ENCODE measurements at regions not wholly inside any gene's neighbourhood (a gene's known extent, or its start where the extent isn't known, plus 50 kb on each side); places are given as distances from the start of the nearest gene placed in this dataset.
"Not testable (repeated sequence)": the region's sequence is repeated elsewhere in the genome, so short reads cannot be mapped to it uniquely, and the experiment has no call there.

DNA sequence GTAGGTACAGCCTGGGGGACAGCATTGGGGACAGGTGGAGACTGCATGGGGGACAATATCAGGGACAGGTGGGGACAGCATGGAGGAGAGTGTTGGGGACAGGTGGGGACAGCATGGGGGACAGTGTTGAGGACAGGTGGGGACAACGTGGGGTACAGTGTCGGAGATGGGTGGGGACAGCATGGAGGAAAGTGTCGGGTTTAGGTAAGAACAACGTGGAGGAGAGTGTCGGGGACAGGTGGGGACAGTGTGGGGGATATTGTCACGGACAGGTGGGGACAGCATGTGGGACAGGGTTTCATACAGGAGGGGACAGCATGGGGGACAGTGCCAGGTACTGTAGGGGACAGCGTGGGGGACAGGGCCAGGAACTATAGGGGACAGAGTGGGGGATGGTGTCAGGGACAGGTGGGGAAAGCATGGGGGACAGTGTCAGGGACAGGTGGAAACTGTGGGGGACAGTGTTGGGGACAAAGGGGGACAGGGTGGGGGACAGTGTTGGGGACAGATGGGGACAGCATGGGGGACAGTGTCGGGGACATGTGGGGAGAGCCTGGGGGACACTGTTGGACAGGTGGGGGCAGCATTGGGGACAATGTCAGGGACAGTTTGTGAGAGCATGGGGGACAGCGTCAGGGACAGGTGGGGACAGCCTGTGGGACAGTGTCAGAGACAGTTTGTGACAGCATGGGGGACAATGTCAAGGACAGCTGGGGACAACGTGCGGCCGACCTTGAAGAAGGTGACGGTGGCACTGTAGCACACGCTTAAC is 213.1 kb downstream of the TMEM121 start:
- intact Hi-C loops (cut with micrococcal nuclease) = no loop called here
- Histone ChIP-seq H3K36me3 (no peaks in the 10 kb centered on the region), H3K27me3 (ENCODE audit: low read depth) (no peaks in the 10 kb centered on the region), H3K4me3 (no peak overlapping the region), H3K4me1 (no peaks in the 10 kb centered on the region), H3K27ac (replicated peaks) (no peak overlapping the region), H3K9me3 (replicated peaks) (no peaks in the 10 kb centered on the region)
- TF ChIP-seq, protein P1, sequence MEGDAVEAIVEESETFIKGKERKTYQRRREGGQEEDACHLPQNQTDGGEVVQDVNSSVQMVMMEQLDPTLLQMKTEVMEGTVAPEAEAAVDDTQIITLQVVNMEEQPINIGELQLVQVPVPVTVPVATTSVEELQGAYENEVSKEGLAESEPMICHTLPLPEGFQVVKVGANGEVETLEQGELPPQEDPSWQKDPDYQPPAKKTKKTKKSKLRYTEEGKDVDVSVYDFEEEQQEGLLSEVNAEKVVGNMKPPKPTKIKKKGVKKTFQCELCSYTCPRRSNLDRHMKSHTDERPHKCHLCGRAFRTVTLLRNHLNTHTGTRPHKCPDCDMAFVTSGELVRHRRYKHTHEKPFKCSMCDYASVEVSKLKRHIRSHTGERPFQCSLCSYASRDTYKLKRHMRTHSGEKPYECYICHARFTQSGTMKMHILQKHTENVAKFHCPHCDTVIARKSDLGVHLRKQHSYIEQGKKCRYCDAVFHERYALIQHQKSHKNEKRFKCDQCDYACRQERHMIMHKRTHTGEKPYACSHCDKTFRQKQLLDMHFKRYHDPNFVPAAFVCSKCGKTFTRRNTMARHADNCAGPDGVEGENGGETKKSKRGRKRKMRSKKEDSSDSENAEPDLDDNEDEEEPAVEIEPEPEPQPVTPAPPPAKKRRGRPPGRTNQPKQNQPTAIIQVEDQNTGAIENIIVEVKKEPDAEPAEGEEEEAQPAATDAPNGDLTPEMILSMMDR (IDR thresholded peaks at IDR 0.05; ENCODE audit: borderline replicate concordance) = no peak
- no peak for DNase-seq

DNA sequence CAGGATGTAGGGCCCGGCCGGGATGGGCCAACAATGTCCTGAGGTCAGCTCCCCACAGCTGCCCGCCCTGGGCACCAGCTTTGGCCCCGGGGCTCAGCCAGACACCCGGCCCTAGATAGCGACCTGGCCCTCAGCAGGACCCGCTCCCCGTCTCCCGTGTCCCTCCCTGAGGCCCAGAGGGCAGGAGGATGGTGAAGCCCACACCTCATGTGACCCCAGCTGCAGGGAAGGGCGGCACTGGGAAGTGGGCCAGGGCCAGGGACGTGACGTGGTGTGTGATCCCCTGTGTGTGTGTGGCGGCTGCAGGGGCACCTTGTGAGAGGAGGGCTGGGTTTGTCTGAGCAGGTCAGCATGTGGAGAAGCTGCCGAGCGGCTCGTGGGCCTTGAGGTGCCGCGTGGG is 213.9 kb downstream of the TMEM121 start:
- DNase-seq; H3K27me3 ChIP-seq (ENCODE audit: low read depth); intact Hi-C loops (cut with micrococcal nuclease); H3K4me1 ChIP-seq; H3K27ac ChIP-seq (replicated peaks); H3K36me3 ChIP-seq; H3K9me3 ChIP-seq (replicated peaks); H3K4me3 ChIP-seq: not testable (repeated sequence)

DNA sequence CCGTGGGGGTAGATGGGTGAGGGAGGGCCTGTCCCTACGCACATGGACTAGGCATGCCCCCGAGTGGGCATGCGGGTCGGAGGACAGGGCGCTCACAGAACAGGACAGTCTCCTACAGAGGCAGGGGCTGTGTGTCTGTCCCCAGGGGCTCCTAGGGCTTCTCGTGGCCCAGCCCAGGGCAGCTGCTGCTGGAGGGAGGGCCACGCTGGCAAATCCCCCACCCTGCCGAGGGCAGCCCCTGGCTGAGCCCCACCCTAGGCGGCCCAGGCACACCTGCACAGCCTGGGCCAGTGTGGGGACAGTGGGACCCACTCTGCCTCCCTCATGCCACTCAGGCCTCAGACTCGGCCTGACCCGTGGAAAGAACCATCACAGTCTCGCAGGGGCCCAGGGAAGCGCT is 214.6 kb downstream of the TMEM121 start:
- H3K9me3 ChIP-seq (replicated peaks); H3K4me1 ChIP-seq; intact Hi-C loops (cut with micrococcal nuclease); H3K4me3 ChIP-seq; DNase-seq; H3K27me3 ChIP-seq (ENCODE audit: low read depth); H3K36me3 ChIP-seq; H3K27ac ChIP-seq (replicated peaks): not testable (repeated sequence)

DNA sequence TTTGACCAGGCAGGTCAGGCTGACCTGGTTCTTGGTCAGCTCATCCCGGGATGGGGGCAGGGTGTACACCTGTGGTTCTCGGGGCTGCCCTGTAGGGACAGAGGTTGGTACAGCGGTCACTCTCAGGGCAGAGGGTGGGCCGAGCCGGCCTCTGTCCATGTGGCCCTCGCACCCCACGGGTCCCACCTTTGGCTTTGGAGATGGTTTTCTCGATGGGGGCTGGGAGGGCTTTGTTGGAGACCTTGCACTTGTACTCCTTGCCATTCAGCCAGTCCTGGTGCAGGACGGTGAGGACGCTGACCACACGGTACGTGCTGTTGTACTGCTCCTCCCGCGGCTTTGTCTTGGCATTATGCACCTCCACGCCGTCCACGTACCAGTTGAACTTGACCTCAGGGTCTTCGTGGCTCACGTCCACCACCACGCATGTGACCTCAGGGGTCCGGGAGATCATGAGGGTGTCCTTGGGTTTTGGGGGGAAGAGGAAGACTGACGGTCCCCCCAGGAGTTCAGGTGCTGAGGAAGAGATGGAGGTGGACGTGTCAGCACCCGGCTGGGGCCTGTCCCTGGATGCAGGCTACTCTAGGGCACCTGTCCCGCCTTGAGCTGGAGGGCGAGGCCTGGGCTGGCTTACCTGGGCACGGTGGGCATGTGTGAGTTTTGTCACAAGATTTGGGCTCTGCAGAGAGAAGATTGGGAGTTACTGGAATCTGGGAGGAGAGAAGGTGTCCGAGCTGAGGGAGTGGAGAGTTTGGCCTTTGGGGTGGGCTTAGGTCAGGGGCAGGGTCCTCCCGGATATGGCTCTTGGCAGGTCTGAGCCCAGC is 215.5 kb downstream of the TMEM121 start:
- intact Hi-C loops (cut with micrococcal nuclease) = not testable (repeated sequence)

DNA sequence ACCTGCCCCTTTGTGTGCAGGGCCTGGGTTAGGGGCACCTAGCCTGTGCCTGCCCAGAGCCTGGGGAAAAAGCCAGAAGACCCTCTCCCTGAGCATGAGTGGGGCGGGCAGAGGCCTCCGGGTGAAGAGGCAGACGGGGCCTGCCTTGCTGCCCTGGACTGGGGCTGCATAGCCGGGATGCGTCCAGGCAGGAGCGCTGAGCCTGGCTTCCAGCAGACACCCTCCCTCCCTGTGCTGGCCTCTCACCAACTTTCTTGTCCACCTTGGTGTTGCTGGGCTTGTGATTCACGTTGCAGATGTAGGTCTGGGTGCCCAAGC is 216.1 kb downstream of the TMEM121 start:
- H3K9me3 ChIP-seq (replicated peaks) = no peaks in the 10 kb centered on the region
- intact Hi-C loops (cut with micrococcal nuclease) = no loop called here
- no peaks in the 10 kb centered on the region for H3K27me3 ChIP-seq (ENCODE audit: low read depth)
- DNase-seq = no peak
- H3K4me3 ChIP-seq = no peak overlapping the region
- no peaks in the 10 kb centered on the region for H3K36me3 ChIP-seq
- H3K4me1 ChIP-seq = no peaks in the 10 kb centered on the region
- H3K27ac ChIP-seq (replicated peaks) = no peak overlapping the region
- TF ChIP-seq, protein P1 (IDR thresholded peaks at IDR 0.05; ENCODE audit: borderline replicate concordance) = no peak

More for the DNA sequence above, 215.5 kb downstream of the TMEM121 start:
- not testable (repeated sequence) for DNase-seq; H3K27me3 ChIP-seq (ENCODE audit: low read depth); H3K9me3 ChIP-seq (replicated peaks); H3K36me3 ChIP-seq; H3K27ac ChIP-seq (replicated peaks); H3K4me1 ChIP-seq; H3K4me3 ChIP-seq

DNA sequence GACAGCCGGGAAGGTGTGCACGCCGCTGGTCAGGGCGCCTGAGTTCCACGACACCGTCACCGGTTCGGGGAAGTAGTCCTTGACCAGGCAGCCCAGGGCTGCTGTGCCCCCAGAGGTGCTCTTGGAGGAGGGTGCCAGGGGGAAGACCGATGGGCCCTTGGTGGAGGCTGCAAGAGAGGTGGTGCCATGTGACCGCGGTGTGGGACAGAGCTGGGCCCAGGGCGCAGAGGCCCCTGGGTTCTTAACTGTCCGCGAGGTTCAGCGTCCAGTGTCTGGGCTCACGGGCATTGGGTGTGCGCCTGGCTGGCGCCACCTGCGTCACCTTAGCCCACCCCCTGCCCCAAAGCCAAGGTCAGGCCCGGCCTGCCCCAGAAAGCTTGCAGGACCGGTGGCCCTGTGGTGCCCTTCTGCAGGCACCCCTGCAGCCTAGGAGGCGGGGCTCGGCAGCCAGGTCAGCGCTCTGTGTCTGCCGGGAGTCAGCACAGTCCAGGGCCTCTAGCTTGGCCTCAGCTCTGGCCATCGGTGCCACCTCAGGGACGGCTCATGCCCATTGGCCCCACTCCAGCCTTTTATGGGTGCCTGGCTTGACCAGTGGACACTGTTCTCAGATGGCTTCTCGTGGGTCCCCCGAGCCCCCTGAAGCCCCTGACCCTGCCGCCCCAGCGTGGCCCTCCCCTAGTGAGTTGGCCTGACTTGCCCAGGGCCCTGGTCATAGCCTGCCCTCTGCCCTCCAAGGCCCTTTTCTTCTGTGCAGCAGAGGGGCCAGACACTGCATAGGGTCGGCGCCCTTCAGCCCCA is 216.7 kb downstream of the TMEM121 start:
- H3K27ac ChIP-seq (replicated peaks); DNase-seq; H3K4me3 ChIP-seq; H3K27me3 ChIP-seq (ENCODE audit: low read depth); intact Hi-C loops (cut with micrococcal nuclease); H3K9me3 ChIP-seq (replicated peaks); H3K4me1 ChIP-seq; H3K36me3 ChIP-seq: not testable (repeated sequence)

DNA sequence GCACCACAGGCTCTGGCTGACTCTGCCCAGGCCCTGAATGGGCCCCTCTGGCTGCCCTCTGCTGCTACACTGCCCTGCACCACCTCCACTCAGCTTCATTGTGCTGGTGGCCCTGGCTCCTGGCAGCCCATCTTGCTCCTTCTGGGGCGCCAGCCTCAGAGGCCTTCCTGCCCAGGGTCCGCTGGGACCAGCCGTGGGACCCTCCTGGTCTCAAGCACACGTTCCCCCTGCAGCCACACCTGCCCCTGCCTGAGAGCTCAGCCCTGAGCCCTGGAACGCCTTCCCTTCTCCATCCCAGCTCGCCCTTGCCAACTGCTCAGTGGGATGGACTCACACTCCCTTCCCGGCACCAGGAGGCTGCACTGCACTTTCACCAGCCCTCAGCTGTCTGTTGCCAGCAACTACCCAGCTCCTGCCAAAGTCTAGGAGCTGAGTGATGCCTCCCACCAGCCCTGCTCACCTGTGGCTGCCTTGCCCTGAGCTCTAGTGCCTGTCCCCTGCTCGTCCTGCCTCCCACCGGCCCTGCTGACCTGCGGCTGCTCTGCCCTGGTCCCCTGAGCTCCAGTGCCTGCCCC is 217.9 kb downstream of the TMEM121 start:
- H3K27ac ChIP-seq (replicated peaks); intact Hi-C loops (cut with micrococcal nuclease); H3K9me3 ChIP-seq (replicated peaks); H3K27me3 ChIP-seq (ENCODE audit: low read depth); DNase-seq; H3K36me3 ChIP-seq; H3K4me1 ChIP-seq; H3K4me3 ChIP-seq: not testable (repeated sequence)
